ENCODE measurements at regions not wholly inside any gene's neighbourhood (a gene's known extent, or its start where the extent isn't known, plus 50 kb on each side); places are given as distances from the start of the nearest gene placed in this dataset.

- DNase-seq (ENCODE audit: low read depth, low spot score), result no peak
These were observed 1304.4 kb downstream of the MAT2B start for GRCh38 chr5:164809821-164810220.

DNA sequence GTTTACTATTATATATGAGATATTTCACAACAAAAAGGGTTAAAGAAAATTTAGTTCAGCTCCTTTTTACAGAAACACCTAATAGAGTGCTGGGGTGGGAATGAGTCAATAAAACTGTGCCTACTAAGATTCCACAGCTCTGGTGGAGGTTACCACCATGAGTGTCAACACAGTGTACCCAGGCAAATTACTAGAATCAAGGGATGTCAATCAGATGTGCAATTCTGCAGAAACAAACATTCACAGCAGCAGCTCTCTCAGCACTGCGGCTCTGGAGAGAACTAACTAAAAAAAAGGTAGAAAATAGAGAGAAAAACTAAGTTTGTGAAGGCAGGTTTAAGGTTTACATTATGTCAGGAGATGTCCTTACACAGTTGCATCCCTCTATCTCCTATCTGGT lies 1313.0 kb downstream of the MAT2B start:
- no peak for DNase-seq (ENCODE audit: low read depth, low spot score)

DNA sequence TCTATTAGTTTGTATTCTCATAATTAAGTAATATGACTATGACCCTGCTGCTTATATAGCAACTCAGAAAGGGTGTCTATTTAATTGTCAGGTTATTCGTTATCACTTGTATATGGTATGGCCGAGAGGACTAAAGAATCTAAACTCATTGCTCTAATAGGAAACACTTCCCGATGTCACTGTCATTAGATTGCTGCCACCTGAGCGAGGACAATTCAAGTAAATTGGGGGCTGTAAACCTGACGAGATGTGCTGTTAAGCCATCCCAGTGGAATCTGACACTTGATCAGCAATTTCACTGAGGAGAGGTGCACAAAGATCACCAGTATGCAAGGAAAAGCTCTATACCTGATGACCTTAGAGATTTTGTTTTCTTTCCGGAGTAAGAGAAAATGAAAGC lies 1319.3 kb downstream of the MAT2B start:
- DNase-seq (ENCODE audit: low read depth, low spot score), result no peak

DNA sequence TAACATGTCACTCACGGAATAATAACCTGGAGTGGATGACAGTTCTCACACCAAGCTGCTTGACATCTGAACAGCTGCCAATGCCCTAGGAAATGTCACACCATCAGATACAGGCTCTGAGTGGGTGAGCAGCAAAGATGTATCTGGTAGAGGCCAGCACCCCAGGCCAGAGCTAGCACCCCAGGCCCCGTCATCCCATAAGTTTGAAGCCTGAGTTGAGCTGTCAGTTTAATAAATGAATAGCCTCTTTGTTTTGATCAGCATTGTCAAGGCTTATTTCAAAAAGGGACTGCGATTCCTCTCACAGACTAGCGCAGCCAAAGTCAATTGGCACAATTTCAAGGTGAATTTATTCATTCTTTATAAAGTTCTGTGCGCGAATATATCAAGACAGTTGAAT lies 1327.1 kb downstream of the MAT2B start:
- no peak for DNase-seq (ENCODE audit: low read depth, low spot score)

GRCh38 chr5:164844348-164844747 lies 1338.9 kb downstream of the MAT2B start:
- DNase-seq (ENCODE audit: low read depth, low spot score), result no peak

DNA sequence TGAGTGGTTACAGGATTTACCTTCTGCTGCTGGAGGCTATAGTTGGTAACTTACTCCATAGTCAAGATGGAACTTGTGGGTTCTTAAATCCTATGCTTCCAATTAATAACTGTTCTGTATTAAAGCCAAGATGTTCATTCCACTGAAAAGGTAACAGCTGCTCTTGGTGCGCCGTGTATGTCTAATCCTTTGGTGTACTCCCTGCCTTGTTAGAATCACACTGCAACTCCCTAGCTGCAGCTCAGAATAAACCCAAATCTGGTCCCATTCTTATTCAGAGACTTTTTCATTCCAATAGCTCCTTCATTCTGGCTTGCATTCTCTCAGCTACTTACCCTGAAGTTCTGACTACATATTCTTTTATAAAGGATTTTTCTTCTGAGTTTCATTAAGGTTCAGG lies 1355.5 kb downstream of the MAT2B start:
- no peak for DNase-seq (ENCODE audit: low read depth, low spot score)

GRCh38 chr5:164861610-164862009 lies 1356.2 kb downstream of the MAT2B start:
- DNase-seq (ENCODE audit: low read depth, low spot score), result no peak

GRCh38 chr5:164868761-164869160 lies 1363.3 kb downstream of the MAT2B start:
- no peak for DNase-seq (ENCODE audit: low read depth, low spot score)

GRCh38 chr5:164869325-164869724 lies 1363.9 kb downstream of the MAT2B start:
- no peak for DNase-seq (ENCODE audit: low read depth, low spot score)

DNA sequence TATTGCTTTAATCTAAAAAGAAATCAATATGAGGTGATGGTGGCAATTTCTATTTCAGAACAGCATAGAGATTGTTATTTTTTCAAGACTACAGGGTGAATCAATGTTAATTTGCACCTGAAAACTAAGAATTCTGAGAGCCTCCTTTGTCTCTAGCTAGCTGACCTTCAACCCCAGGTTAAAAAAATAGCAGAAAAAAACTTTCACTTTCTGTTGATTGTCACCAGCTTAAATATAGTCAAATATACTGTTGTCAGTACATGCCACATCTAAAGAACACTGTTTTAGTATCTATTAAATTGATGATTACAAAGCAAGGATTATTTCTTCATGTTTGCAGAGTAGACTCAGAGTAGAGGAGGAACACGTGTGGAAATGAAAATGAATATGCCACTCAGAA lies 1371.4 kb downstream of the MAT2B start:
- DNase-seq (ENCODE audit: low read depth, low spot score), result no peak

- no peak for DNase-seq (ENCODE audit: low read depth, low spot score)
These were observed 1376.0 kb downstream of the MAT2B start for GRCh38 chr5:164881442-164881841.

DNA sequence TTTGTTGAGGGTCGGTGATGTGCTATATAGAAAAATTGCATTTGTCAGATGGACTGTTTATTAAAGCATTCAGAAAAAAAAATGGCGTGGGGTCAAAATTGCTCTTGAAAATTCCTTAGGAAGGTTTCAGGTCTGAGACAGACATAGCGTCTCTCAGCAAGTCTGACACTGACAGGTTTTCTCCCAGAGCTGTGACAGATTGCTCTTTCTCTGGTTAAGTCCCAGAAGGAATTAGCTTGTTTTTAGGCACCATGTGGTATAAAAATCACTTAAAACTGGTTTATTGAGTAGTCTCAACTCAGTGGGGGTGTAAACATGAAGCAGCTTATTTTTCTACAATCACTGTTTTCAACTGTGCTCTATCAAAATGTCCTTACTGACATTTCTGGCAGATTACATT lies 1379.8 kb downstream of the MAT2B start:
- no peak for DNase-seq (ENCODE audit: low read depth, low spot score)

DNA sequence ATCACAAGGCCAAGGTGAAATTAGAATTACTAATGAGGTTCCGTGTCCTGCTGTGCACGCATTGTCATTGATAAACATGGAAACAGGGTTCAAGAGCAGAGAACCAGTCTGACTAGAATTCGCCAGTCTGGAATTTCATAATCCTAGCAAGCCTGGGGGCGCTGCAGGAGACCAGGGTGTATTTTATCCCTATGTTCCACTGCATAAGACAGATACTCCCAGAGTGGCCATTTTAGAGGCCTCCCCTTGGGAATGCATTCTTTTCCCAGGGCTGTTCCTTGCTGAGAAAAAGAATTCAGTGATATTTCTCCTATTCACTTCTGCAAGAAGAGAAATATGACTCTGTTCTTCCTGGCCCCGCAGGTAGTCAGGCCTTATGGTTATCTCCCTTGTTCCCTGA lies 1387.7 kb downstream of the MAT2B start:
- DNase-seq (ENCODE audit: low read depth, low spot score), result no peak

- DNase-seq (ENCODE audit: low read depth, low spot score), result no peak
These were observed 1393.3 kb downstream of the MAT2B start for GRCh38 chr5:164898705-164899104.

DNA sequence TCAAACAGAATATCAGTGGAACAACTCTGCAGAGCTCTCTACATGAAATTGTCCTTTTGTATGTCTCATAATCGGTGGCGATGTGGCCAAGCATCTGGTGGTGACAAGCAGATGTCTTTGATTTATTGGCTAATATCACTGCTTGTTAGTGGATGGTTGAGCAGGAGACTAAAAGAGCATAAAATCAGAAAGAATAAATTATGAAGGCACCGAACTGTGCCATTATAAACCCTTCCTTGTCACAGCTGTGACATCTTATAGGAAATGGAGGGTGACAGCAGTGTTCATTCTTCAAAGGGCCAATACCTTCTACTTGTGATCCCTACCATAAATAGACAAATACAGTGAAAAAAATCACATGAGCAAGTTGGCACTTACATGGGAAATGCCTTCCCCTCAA lies 1404.3 kb downstream of the MAT2B start:
- no peak for DNase-seq (ENCODE audit: low read depth, low spot score)

- DNase-seq (ENCODE audit: low read depth, low spot score), result no peak
These were observed 1416.3 kb downstream of the MAT2B start for GRCh38 chr5:164921722-164922121.

DNA sequence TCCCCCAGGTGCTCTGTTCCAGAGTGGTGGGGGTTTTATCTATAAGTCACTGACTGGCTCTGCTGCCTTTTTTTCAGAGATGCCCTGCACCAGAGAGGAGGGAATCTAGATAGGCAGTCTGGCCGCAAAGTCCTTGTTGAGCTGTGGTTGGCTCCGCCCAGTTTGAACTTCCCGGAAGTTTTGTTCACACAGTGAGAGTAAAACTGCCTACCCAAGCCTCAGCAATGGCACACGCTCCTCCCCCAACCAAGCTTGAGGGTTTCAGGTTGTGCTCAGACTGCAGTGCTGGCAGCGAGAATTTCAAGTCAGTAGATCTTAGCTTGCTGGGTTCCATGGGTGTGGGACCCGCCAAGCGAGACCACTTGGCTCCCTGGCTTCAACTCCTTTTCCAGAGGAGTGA lies 1428.6 kb downstream of the MAT2B start:
- DNase-seq (ENCODE audit: low read depth, low spot score), result no peak

DNA sequence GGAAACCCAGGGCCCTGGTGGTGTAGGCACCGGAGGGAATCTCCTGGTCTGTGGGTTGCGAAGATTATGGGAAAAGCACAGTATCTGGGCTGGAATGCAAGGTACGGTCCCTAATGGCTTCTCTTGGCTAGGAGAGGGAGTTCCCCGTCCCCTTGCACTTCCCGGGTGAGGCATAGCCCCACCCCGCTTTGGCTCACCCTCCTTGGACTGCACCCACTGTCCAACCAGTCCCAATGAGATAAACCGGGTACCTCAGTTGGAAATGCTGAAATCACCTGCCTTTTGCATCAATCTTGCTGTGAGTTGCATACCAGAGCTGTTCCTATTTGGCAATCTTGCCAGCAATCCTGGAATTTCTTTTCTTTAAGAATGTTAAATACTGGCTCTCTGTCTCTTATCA lies 1429.1 kb downstream of the MAT2B start:
- no peak for DNase-seq (ENCODE audit: low read depth, low spot score)

DNA sequence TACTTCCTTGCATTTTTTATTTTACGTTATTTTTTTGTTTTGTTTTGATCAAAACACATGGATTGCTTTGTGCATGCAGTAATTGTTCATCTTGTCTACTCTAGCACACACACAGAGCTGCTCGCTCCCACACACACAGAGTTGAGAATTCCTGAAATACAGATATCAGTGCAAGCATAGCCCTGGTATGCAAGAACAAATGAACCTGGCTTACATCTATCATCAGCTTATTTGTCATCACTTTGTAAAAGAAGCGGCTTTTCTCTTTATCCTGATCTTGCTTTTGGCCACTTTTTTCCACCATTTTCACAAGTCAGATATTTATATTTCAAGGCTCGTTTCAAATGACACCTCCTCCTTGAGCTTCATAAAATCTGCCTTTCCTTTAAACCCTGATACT lies 1435.7 kb downstream of the MAT2B start:
- no peak for DNase-seq (ENCODE audit: low read depth, low spot score)

DNA sequence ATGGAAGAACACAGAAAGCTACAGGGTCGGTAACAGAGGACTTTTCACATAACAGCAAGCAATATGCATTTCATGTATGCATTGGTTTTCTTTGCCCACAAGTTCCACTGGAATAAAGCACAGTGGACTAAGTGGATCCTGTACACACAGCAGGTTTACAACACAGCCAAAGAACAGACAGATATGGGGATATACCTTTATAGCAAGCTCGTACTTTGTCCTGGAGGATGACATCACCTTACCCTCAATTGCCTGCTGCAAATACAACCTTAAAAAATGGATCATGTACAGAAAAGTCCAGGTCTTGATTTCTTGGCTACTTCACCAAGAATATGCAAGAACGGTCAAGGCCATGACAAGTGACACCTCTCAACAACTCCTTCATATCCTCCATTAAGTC lies 1445.5 kb downstream of the MAT2B start:
- DNase-seq (ENCODE audit: low read depth, low spot score), result no peak

GRCh38 chr5:164951570-164951969 lies 1446.2 kb downstream of the MAT2B start:
- no peak for DNase-seq (ENCODE audit: low read depth, low spot score)

DNA sequence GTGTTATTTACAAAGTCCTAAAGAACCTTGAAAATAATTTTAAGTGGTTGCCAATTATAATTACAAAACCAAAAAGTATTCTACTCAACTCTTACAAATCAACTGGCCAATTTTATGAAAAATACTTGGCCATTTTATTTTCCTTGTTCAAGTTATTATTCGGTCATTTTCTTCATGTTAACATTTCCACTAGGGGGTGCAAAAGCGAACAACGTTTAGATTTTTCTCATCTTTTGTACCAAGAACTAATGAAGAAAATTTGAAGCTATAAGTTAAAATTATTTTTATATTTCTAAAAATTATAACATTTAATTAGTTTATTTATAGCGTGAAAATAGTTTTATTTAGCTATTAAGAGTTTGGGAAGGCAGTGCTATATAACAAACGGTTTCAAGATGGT lies 1453.3 kb downstream of the MAT2B start:
- no peak for DNase-seq (ENCODE audit: low read depth, low spot score)

GRCh38 chr5:164959761-164960160 lies 1454.3 kb downstream of the MAT2B start:
- DNase-seq (ENCODE audit: low read depth, low spot score), result no peak

GRCh38 chr5:164962329-164962961 lies 1457.0 kb downstream of the MAT2B start:
- DNase-seq (ENCODE audit: low read depth, low spot score), result no peak

Data from brain pericyte (primary cell).